Motor neuron (in vitro differentiated cells): ENCODE measurements at regions not wholly inside any gene's neighbourhood (a gene's known extent, or its start where the extent isn't known, plus 50 kb on each side); places are given as distances from the start of the nearest gene placed in this dataset.
"Not testable (repeated sequence)": the region's sequence is repeated elsewhere in the genome, so short reads cannot be mapped to it uniquely, and the experiment has no call there.

Experiments used
- ATAC-seq, 8 experiments: fragments of 200-7000 bp; cut with Tn5 transposase; replicated peaks in 6 of 8; 2 replicates each; pipeline ENCODE4 v1.8.0; 2021; ENCODE audit warnings: mild to moderate bottlenecking in 8 of 8, moderate library complexity in 8 of 8
- H3K27ac ChIP-seq, 2 donors: fragments of 250-450 bp; sonication (Bioruptor Pico); 2 replicates each; pipeline ENCODE4 v1.9.0; 2021; ENCODE audit warnings: antibody characterized with exemption in 2 of 2, mild to moderate bottlenecking in 2 of 2, moderate library complexity in 1 of 2
- H3K4me1 ChIP-seq, 2 donors: fragments of 250-450 bp; sonication (Bioruptor Pico); replicated peaks in 1 of 2; 2 replicates each; pipeline ENCODE4 v1.6.1; 2021; ENCODE audit warnings: antibody characterized with exemption in 2 of 2, mild to moderate bottlenecking in 2 of 2, moderate library complexity in 1 of 2
- H3K4me3 ChIP-seq, 5 donors: fragments of 250-450 bp; sonication (Bioruptor Pico); 2 replicates each; pipeline ENCODE4 v1.9.0; 2021; ENCODE audit warnings: antibody characterized with exemption in 5 of 5, mild to moderate bottlenecking in 5 of 5, moderate library complexity in 4 of 5
- WGBS, 10 experiments: fragments of 450-650 bp; shearing (Covaris generic); methylation state at CpG; one replicate each; pipeline ENCODE4 v1.0.0; 2022; 5-methylcytosine and 5-hydroxymethylcytosine counted together
- in situ Hi-C, 9 experiments: fragments of 400-800 bp; cut with MboI; loops; one replicate each; pipeline ENCODE4 v1.15.0; 2021; ENCODE audit warnings: low sequenced_read_pairs in 9 of 9, low pct_unique_long_range_greater_than_20kb in 2 of 9; ENCODE audit not compliant: unreplicated experiment in 9 of 9

GRCh38 chr1:101410048-101410878 is 173.4 kb downstream of the S1PR1 start:
- in situ Hi-C loops, result no loop called here
- peaks cover 7 to 8% of the 10 kb centered on the region in 2 donors for H3K4me1 ChIP-seq
- H3K27ac ChIP-seq, result no peak overlapping the region
- WGBS, 10 experiments, result 0 to 86% (median 65%) methylated on average over 1 to 3 of the region's 3 CpGs; no CpG with 5 or more reads in 2 of the 10 experiments
- H3K4me3 ChIP-seq, result no peak overlapping the region
- ATAC-seq, result peak in 3 of 8 experiments; percentile 36 to 55 (median 42)

DNA sequence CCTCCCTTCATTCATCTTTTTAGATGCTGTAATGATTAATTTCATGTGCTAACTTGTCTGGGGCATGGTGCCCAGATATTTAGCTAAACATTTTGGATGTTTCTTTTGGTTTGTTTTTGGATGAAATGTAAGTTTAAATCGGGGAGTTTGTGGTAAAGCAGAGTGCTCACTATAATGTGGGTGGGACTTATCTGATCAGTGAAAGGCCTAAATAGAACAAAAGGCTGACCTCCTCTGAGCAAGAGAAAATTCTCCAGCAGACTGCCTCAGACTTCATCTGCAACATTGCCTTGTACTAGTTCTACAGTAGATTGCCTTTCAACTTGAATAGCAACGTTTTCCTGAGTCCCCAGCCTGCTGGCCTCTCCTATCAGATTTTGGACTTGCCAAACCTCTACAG is 183.6 kb downstream of the S1PR1 start:
- WGBS, 10 experiments, result 0 to 69% (median 24%) methylated on average over 1 to 2 of the region's 2 CpGs
- H3K27ac ChIP-seq, result no peak overlapping the region
- no peak for ATAC-seq
- H3K4me1 ChIP-seq, result no peaks in the 10 kb centered on the region
- no peak overlapping the region for H3K4me3 ChIP-seq
- in situ Hi-C loops, result no loop called here

DNA sequence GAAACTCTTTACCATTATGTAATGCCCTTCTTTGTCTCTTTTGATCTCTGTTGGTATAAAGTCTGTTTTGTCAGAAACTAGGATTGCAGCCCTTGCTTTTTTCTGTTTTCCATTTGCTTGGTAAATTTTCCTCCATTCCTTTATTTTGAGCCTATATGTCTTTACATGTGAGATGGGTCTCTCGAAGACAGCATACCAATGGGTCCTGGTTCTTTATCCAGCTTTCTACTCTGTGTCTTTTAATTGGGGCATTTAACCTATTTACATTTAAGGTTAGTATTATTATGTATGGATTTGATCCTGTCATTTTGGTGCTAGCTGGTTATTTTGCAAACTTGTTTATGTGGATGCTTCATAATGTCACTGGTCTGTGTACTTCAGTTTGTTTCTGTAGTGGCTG is 191.3 kb downstream of the S1PR1 start:
- H3K27ac ChIP-seq, H3K4me1 ChIP-seq, H3K4me3 ChIP-seq, ATAC-seq: not testable (repeated sequence)
- in situ Hi-C loops, result loop anchor here in 1 of 9 experiments (25.0 kb wide), 1 partner anchor 116 kb away; no protein-coding TSS in a partner anchor
- 25 to 100% (median 80%) methylated on average over 1 of the region's 1 CpG; no CpG with 5 or more reads in 1 of the 10 experiments for WGBS, 10 experiments

GRCh38 chr1:101428562-101428961 is 191.7 kb downstream of the S1PR1 start:
- WGBS, 10 experiments, result 17 to 100% (median 82%) methylated on average over 1 of the region's 1 CpG; no CpG with 5 or more reads in 4 of the 10 experiments
- no peaks in the 10 kb centered on the region for H3K4me1 ChIP-seq
- H3K4me3 ChIP-seq, result no peak overlapping the region
- no peak for ATAC-seq
- in situ Hi-C loops, result loop anchor here in 1 of 9 experiments (25.0 kb wide), 1 partner anchor 116 kb away; no protein-coding TSS in a partner anchor
- H3K27ac ChIP-seq, result no peak overlapping the region

DNA sequence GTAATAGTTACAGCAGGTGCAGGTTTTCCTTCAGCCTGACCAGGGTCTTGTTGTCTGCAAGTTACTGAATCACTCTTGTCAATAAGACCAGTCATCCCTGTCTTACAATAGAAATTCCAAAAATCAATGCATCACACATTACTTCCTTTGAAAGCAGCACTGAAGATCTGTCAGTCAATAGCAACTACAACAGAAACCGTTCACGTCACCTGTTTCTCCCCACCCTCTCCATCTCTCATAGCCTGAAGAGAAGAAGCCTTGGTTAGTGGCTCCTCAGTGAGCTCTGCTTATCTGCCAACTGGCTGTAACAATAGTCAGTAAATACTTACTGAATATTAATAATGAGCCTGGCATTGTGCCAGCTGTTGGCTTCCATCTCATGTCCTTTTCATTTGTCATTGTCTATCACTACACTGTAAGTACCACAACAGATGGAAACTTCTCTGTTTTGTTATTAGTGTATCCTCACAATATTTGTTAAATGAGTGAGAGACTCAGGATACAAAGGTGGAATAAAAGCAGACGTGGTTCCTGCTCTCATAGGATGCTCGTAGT is 195.2 kb downstream of the S1PR1 start:
- Histone ChIP-seq H3K4me1 (peaks cover 0 to 22% of the 10 kb centered on the region in 2 donors), H3K27ac (no peak overlapping the region), H3K4me3 (no peak overlapping the region)
- in situ Hi-C loops, result loop anchor here in 1 of 9 experiments (25.0 kb wide), 1 partner anchor 120 kb away; no protein-coding TSS in a partner anchor
- ATAC-seq, result no peak
- WGBS, 10 experiments, result 36 to 100% (median 80%) methylated on average over 2 to 4 of the region's 4 CpGs

DNA sequence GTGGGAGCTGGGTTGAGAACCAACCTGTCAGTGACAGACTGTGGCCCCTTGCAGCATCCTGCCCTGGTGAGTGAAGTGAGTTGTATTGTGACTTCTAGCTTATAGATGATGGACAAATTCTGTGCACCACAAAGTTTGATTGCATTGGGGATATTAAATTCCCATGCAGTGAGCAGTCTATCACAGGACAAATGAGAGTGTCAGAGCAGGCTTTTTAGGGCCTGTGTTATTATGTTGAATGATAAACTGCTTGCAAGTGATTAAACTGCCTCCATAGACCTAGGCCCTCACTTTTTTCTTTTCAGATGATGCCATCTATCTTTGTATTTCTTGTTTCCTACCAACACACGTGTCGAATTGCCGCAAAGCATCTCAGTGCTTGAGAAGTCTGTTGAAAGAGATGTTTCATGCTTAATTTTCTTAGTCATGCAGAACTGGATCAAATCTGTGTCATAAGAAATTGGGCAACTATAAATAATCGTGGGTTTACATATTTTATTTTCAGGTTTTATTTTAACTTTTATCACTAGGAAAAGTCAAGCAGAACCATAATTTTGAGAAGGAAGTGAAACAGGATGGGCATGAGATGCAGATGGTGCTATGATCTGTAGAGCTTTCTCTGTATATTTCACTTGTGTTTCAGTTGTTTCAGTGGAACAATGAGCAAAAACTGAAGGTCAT is 199.2 kb downstream of the S1PR1 start:
- 30 to 80% (median 56%) methylated on average over 1 to 4 of the region's 4 CpGs for WGBS, 10 experiments
- no peak overlapping the region for H3K27ac ChIP-seq
- peak in 5 of 8 experiments; percentile 45 to 90 (median 72) for ATAC-seq
- H3K4me3 ChIP-seq, result no peak overlapping the region
- in situ Hi-C loops, result loop anchor here in 1 of 9 experiments (25.0 kb wide), 1 partner anchor 124 kb away; no protein-coding TSS in a partner anchor
- peaks cover 6 to 26% of the 10 kb centered on the region in 2 donors for H3K4me1 ChIP-seq

DNA sequence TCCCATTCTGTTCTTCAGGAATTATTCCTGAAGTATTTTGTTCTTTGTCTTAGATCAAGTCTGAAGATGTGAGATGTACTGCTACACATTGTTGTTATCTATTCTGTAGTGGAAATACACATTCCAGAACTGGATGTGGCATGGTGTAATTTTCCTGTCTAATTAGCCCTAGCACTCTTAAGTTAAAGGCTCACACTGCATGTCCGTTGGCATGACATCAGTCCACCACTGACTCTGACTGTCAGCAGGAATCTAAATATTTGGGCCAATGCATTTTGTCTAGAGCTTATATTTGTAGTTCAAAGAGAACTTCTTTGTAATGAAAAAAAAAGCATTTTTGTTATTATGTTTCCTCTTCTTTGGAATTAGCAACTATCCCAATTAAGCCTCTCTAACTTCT is 201.0 kb downstream of the S1PR1 start:
- no peak for ATAC-seq
- Histone ChIP-seq H3K4me3 (no peak overlapping the region), H3K4me1 (peaks cover 6 to 27% of the 10 kb centered on the region in 2 donors), H3K27ac (no peak overlapping the region)
- in situ Hi-C loops, result loop anchor here in 1 of 9 experiments (25.0 kb wide), 1 partner anchor 125 kb away; no protein-coding TSS in a partner anchor
- WGBS, 10 experiments, result 14 to 100% (median 86%) methylated on average over 1 of the region's 1 CpG

- no peak overlapping the region for H3K27ac ChIP-seq
- H3K4me1 ChIP-seq, result peaks cover 6 to 27% of the 10 kb centered on the region in 2 donors
- peak in 2 of 8 experiments; percentile 68 to 70 for ATAC-seq
- in situ Hi-C loops, result loop anchor here in 1 of 9 experiments (25.0 kb wide), 1 partner anchor 126 kb away; no protein-coding TSS in a partner anchor
- H3K4me3 ChIP-seq, result no peak overlapping the region
- WGBS, 10 experiments, result 0 to 82% (median 45%) methylated on average over 1 to 3 of the region's 3 CpGs
Observed at GRCh38 chr1:101438359-101438758, 201.5 kb downstream of the S1PR1 start.

DNA sequence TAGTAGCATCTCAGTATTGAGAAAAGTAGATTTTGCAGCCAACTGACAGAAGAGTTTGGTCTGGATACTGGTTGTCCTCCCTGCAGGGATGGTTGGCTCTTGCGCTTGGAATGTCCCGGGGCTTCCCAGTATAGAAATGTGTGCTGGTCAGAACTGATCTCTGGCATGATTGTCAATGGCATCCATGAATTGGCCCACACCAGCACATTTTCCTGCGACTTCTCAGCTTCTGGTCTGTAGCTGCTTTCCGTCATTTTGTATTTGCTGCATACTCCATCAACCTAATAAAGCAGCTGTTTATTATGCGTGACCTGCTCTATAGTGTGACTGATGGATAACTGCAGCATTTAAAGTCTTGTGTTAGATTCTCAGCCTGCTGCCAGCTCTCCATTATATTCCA is 203.7 kb downstream of the S1PR1 start:
- ATAC-seq, result peak in 4 of 8 experiments; percentile 22 to 50 (median 32)
- WGBS, 10 experiments, result 0 to 90% (median 75%) methylated on average over 1 to 5 of the region's 5 CpGs; no CpG with 5 or more reads in 1 of the 10 experiments
- in situ Hi-C loops, result loop anchor here in 1 of 9 experiments (25.0 kb wide), 1 partner anchor 128 kb away; no protein-coding TSS in a partner anchor
- no peak overlapping the region for H3K4me3 ChIP-seq
- H3K27ac ChIP-seq, result no peak overlapping the region
- H3K4me1 ChIP-seq, result peaks cover 6 to 14% of the 10 kb centered on the region in 2 donors

DNA sequence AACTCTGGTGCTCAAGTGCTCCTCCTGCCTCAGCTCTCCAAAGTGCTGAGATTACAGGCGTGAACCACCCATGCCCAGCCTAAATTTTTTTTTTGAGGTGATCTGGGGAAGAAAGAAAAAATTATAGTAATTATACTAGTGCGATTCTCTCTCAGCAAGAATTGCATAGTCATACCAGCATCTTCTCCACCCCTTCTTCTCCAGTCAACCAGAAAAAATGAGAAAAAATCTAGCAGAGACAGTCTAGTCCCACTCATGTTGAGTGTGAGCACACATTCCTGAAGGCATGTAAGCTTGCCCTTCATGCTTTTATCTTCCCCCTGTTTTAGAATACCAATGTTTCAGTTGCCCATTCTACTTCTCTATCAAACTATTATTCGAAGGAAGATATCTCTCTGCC is 207.6 kb downstream of the S1PR1 start:
- WGBS, 10 experiments, result 33 to 89% (median 60%) methylated on average over 2 to 3 of the region's 3 CpGs; no CpG with 5 or more reads in 1 of the 10 experiments
- ATAC-seq, result peak in 2 of 8 experiments; percentile 23 to 42
- Histone ChIP-seq H3K4me1 (peaks cover 6% of the 10 kb centered on the region in 2 donors), H3K4me3 (no peak overlapping the region), H3K27ac (no peak overlapping the region)
- in situ Hi-C loops, result loop anchor here in 1 of 9 experiments (25.0 kb wide), 1 partner anchor 132 kb away; no protein-coding TSS in a partner anchor

DNA sequence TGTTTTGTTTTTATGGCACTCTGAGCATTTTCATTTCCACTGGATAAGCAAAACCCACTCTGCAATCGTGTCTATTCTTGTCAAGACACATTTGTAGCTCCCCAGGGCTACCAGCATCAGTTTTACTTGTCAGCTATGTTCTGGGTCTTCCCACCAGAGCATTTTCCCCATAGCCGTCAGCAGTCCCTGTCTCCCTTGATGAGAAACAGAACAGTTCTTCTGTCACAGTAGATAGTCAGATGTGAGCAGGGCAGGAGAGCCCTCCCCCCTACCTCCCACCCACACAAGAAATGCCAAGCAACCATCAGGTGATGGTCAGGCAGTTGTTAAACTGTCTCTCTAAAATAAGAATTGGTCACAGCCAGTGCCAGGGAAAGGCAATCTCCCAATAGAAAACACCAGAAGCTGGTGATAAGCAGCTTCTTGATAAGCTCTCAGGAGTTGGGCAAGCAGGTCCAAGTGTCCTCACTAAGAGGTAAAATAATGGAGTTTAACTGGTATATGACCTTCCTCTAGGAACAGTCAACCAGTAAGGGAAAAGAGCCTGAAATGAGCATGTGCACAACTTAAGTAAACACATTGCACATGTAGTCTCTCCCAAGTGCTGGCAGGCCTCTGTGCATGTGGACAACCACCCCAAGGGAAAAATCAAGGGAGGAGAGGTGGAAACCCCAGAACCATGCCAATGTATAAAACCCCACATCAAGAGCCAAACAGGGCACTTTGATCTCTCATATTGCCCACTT is 208.2 kb downstream of the S1PR1 start:
- 0 to 100% (median 40%) methylated on average over 1 to 2 of the region's 2 CpGs; no CpG with 5 or more reads in 3 of the 10 experiments for WGBS, 10 experiments
- in situ Hi-C loops, result loop anchor here in 1 of 9 experiments (25.0 kb wide), 1 partner anchor 133 kb away; no protein-coding TSS in a partner anchor
- Histone ChIP-seq H3K27ac (no peak overlapping the region), H3K4me3 (no peak overlapping the region), H3K4me1 (peaks cover 6% of the 10 kb centered on the region in 2 donors)
- no peak for ATAC-seq

DNA sequence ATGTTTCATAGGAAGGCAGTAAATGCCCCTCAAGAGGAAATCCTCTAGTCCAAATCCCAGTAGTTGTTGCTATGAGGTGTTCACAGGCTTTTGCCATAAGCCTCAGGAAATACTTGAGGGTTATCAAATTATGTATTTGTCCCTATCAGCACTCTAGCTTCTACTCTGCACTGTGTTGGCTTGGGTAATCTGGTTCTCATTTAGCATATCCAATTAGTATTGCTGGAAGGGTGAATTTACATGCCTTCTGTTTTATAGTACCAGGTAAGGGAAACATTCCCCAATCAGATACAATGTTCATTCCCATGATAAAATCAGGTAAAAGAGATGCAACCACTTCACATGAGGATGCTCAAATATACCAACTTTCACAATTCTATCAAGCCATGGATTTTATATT is 211.2 kb downstream of the S1PR1 start:
- Histone ChIP-seq H3K4me1 (no peaks in the 10 kb centered on the region), H3K4me3 (no peak overlapping the region), H3K27ac (no peak overlapping the region)
- in situ Hi-C loops, result loop anchor here in 1 of 9 experiments (25.0 kb wide), 1 partner anchor 136 kb away; no protein-coding TSS in a partner anchor
- no peak for ATAC-seq
